ENCODE measurements at regions not wholly inside any gene's neighbourhood (a gene's known extent, or its start where the extent isn't known, plus 50 kb on each side); places are given as distances from the start of the nearest gene placed in this dataset.
"Not testable (repeated sequence)": the region's sequence is repeated elsewhere in the genome, so short reads cannot be mapped to it uniquely, and the experiment has no call there.

DNA sequence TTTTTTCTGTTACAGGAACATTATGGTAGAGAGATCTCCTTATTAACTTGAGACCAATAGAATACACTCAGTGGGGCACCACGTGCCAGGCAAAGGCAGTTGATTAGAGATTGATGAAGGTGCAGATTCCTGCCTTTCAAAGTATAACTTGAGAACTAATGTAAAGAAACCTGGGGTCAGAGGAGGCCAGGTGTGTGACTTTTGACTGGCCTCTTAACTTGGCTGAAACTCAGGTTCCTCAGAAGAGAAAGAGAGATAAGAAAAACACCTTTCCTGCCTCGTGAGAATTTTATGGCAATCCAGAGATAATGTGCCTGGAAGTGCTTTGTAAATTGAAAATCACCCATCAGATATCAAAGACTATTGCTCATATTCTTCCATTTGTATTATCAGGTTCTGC, 110.7 kb upstream of the GZMB start:
- no peak for DNase-seq

DNA sequence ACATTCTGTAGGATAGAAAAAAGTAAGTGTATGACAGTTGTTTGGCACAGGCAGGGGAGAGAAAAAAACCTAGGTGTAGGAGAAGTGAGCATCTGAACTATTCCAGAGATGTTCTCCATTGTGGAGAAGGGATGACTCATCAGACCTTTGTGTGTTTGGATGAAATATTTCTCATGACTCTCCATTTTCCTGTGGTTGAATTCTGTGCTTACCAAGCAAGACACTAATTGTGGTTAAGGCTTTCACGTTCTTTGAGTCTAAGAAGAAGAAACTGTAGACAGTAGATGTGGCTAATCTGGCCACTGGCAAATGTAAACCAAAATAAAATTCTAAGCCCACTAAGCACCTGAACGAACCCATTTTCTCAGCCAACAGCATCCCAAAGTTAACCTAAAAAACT, 107.9 kb upstream of the GZMB start:
- DNase-seq, result no peak

DNA sequence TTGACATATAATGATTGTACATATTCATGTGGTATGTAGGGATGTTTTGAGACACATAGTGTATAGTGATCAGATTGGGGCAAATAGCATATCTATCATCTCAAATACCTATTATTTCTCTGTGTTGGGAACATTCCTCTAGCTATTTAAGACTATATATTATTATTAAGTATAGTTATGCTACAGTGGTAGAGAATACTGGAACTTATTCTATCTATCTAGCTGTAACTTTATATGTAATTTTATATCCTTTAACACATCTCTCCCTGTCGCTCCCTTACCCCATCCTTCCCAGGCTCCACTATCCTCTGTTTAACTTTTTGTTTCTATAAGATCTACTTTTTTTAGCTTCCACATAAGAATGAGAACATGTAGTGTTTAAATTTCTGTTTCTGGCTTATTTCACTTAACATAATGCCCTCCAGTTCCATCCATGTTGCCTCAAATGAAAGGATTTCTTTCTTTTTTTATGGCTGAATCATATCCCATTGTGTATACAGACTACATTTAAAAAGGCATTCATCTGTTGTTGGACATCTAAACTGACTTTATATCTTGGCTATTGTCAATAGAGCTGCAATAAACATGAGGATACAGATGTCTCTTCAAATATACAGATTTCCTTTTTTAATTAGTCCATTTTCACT, 102.1 kb upstream of the GZMB start:
- DNase-seq, result no peak

DNA sequence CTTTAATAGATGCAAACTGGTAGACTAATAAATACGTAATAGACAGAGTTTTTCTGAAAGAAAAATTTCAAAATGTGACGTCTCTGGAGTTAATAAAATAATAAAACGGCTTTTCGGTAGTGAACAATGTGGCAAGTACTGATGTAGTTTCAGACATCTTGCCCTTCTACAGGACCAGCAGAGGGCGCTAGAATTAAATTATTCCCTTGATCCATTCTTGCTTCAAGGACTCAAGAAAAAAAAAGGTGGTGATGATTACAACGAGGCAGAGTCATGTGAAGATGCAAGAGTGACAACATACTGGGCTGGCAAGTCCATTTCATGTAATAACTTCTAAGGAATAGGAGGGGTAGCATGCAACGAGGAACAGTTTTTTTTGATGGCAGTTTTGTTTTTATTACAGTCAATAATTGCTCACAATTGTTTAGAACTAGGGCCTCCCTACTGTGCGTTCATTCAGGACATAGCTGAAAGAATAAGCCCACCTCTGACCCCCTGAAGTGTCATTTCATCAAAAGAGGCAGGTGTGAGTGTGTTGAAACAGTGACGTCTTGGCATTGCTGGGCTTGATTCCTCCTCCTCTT, 101.0 kb upstream of the GZMB start:
- DNase-seq, result peak; percentile 60

DNA sequence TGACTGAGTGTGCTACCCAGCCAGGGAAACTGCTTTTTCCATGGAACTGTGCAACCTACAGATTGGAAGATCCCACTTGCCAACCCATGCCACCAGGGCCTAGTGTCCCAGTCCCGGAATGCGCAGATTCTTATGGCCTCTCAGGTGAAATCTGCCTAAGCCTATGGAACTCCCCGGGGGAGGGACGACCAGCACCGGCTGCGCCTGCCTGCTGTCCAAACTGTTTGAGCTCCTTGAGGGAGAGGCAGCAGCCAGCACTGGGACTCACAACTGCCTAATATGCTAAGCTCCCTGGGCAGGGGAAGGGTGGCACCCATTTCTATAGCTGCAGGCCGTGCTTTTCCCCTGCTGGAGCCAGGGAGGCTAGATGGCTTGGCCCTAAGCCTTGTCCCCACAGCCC, 92.5 kb upstream of the GZMB start:
- no peak for DNase-seq

DNA sequence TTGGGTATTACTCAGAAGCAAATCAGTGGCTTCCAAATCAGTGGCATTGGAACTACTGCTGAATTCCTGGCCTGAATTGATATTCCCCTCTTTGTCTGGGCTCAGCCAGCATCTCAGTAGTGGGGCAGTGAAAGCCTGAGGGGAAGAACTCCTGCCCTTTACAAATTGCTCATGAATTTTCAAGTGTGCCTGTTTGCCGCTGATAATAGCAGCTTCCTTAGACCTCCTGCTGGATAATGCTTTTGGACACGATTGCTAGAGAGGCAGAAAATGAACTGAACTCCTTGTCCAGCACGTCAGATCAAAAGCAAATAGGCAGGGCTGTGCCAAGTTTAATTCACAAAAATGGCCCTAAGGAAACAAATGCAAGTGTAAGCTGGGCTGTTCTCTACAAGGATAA, 91.3 kb upstream of the GZMB start:
- no peak for DNase-seq

DNA sequence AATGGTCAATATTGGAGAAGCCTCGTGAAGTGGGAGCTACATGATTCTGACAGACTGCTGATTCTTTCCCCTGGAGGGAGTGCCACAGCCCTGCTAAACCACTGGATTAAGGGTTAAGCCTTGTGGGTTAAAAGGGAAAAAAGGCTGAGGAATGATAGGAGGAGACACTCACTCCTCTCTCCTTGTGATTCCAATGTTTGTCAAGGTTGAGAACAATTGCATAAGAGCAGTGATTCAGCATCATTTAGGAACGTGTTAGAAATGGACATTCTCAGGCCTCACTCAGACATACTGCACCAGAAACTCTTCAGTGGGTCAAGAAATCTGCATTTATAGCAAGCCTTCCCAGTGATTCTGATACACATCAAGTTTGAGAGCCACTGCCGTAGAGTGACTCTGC, 87.8 kb upstream of the GZMB start:
- no peak for DNase-seq

DNA sequence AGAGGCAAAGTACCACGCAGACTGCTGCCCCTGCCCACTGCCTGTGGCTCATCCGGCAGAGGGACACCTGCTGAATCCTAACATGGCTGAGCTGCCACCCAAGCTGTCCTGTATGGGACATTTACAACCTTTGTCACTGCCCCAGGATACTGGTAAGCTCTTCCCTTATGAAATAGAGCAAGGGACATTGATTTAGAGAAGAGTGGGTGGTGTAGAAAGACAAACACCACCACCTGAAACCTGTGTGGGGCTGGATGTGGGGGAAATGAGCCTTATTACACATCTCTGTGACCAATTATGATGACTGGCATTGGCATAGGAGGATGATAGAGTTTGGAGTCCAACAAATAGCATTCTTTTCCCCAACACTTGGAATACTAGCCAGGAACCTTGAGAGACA, 81.2 kb upstream of the GZMB start:
- no peak for DNase-seq

DNA sequence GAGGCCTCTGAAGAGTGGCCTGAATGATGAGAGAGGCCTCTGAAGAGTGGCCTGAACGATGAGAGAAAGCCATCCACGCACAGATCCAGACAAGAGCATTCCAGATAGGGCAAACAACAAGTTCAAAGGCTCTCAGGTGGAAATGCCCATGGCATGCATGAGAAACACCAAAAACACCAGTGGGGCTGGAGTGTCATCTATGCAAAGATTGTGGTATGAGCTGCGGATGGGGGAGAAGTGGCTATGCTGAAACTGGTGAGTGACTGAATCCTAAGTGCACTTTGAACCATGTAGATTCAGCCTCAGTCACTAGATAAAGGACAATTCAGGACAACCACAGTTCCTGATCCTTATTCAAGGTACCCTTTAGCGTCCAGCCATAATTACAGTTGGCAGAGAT, 79.4 kb upstream of the GZMB start:
- DNase-seq, result no peak

DNA sequence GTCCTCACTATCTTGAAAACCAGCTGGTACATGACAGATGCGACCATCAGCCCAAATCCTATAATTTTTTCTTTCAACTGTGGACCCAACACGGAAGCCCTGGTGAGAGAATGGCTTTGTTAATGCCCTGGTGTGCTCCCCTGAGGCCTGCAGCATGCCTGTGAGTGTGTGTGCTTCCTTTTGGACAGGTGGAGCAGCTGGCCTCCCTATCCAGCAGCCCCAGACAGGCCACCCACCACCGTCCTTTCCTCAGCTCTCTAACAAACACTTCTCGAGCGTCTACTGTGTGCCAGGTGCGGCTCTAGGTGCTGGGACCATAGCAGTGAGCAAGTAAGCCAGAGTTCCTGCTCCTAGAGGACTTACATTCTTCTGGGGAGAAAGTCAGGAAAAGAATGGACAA, 78.9 kb upstream of the GZMB start:
- DNase-seq, result peak; percentile 85

DNA sequence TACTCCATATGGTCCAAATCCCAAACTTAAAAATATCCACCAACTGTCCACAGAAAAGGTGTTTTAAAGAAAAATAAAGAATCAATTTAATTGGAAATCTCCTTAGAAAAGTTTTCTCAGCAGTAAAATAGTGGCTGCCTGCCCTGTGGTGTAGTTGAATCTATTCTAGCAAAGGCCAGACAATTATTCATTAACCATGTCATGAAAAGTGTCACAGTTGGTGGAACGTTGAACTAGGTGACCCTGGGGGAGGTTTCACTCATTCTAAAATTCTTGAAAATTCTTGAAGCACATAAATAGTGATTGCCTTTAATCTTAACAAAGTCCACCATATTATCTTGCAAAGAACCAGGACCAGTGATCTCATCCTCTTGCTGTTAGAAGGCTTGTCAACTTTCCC, 78.4 kb upstream of the GZMB start:
- DNase-seq, result no peak

DNA sequence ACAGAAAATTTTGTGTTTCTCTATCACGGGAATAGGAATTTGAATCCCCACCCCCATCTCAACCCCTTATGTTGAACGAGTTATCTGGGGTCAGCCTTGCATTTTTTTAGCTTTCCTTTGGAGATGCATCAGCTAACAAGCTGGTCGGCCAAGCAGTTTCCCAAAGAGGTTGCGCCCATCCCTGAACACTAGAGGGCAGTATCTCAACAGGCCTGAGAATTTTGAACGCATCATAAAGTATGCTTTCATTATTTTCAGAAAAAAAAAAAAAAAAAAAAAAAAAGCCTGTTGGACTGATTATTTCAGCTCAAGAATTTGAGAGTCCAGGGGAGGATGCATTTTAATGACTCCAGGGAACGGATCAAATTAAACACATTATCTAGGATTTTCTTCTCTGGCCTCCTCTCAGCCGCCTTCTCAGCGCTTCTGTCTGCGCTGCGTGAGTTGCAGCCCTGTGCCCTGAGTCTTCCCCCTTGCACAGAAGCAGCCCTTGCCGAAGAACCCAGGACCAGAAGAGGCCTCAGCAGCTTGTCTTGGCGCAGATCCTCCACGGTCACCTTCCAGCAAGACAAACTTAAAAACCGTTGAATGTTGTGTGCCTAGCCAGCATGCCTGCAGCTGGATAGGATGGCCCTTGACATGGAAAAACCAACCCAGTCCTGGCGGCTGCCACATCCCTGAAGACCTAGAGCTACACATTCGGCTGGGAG, 76.6 kb upstream of the GZMB start:
- peak; percentile 38 for DNase-seq

DNA sequence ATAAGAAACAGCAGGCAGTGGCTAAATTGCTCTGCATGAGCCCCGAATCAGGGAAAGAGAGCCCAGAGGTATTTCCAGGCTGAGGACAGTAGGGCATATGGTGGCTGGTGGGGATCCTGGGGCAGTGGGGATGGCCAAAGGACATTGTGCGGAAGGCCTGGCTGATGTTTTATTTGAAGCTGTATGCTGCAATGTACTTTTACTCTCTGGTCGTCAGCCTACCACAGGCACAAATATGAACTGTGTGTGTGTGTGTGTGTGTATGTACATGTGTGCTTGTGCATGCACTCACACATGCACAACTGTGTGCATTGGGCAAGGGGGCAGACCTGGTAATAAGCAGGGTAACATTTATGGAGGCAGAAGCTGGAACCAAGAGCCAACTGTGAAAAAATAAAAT, 74.7 kb upstream of the GZMB start:
- no peak for DNase-seq

DNA sequence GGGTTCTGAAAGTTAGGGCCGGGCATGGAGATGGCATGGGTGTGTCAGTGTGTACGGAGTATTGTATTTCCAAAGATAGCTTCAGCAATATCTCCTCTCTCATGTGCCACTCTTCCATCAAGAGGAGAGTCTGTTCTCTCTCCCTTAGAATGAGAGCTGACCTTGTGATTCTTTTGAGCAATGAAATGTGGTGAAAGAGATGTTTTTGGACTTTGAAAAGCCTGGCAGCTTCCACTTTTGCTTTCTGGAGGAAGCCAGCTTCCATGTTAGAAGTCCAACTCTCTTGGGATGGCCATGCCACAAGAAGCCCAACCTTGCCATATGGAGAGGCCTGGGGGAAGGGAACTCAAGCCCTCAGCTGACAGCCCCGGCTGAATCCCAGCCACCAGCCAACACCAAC, 72.4 kb upstream of the GZMB start:
- no peak for DNase-seq

DNA sequence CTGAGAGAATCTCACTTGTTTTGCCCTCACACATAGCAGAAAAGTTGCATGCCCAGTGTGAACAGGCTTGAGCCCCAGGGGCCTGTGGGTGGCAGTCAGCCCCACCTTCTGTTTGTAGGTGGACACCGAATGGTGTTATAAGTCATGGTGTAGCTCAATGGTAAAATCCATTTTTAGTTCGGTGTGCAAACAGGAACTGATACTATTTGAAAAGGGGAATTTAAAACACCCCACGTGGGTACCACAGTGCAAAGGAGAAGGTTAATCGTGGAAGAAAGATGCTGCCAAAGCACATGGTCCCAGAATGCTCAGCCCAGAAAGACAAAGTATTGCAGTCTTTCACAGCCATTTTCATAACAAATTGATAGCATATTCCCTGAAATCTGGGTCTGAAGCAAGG, 71.8 kb upstream of the GZMB start:
- no peak for DNase-seq

DNA sequence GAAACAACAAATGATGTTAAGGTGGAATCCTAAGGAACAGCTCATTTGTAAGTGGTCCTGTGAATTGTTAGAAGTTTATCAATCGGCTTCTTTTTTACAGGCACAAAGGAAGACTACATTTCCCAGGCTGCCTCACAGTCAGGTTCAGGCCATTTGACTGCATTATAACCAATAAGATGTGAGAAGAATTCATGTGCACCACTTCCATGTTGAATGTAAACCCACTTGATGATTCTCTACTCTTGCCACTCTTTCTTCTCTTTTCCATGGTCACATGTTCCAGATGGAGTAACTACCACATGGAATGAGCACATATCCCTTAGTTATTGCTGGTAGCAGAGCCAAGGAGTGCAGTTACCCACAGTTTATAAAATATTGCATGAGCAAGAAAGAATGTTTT, 67.1 kb upstream of the GZMB start:
- DNase-seq, result no peak

DNA sequence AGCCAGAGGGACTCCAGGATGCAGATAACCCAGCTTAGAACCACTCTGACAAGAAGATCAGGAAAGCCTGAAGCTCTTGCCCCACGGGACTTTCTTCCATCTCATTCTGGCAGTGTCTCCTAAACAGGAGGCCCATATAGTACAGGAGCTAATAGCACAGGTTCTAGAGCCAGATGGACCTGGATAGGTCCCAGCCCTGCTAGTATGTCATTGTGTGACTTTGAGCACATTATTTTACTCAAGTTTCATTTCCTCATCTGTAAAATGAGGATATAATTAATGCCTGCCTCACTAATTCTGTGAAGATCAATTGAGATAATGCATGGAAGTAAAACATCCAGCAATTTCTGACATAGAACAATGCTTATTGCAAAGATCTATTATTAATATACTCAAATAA, 66.5 kb upstream of the GZMB start:
- peak; percentile 12 for DNase-seq

DNA sequence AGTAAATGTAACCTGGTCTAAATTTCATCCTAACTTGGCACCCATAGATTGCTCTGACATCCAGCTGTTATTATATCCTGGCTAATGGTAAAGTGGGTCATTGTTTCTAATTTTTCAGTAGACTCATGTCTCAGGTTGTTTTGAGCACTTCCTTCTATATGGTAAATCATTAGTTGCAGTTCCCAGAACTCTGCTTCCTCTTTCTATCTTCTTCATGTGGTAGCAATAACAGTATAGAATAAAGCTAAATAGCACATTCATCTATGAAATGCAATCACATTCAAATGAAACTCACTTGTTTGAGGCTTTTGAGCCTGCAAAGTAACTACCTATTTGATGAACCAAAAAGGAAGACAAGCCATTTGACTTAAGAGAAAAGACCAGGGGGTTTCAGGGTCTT, 65.1 kb upstream of the GZMB start:
- DNase-seq, result no peak

DNA sequence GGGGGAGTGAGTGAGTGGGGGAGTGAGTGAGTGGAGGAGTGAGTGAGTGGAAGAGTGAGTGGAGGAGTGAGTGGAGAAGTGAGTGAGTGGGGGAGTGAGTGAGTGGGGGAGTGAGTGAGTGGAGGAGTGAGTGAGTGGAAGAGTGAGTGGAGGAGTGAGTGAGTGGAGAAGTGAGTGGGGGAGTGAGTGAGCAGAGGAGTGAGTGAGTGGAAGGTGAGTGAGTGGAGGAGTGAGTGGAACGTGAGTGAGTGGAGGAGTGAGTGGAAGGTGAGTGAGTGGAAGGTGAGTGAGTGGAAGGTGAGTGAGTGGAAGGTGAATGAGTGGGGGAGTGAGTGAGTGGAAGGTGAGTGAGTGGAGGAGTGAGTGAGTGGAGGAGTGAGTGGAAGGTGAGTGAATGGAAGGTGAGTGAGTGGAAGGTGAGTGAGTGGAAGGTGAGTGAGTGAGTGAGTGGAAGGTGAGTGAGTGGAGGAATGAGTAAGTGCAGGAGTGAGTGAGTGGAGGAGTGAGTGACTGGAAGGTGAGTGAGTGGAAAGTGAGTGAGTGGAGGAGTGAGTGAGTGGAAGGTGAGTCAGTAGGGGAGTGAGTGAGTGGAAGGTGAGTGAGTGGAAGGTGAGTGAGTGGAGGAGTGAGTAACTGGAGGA, 62.4 kb upstream of the GZMB start:
- not testable (repeated sequence) for DNase-seq

DNA sequence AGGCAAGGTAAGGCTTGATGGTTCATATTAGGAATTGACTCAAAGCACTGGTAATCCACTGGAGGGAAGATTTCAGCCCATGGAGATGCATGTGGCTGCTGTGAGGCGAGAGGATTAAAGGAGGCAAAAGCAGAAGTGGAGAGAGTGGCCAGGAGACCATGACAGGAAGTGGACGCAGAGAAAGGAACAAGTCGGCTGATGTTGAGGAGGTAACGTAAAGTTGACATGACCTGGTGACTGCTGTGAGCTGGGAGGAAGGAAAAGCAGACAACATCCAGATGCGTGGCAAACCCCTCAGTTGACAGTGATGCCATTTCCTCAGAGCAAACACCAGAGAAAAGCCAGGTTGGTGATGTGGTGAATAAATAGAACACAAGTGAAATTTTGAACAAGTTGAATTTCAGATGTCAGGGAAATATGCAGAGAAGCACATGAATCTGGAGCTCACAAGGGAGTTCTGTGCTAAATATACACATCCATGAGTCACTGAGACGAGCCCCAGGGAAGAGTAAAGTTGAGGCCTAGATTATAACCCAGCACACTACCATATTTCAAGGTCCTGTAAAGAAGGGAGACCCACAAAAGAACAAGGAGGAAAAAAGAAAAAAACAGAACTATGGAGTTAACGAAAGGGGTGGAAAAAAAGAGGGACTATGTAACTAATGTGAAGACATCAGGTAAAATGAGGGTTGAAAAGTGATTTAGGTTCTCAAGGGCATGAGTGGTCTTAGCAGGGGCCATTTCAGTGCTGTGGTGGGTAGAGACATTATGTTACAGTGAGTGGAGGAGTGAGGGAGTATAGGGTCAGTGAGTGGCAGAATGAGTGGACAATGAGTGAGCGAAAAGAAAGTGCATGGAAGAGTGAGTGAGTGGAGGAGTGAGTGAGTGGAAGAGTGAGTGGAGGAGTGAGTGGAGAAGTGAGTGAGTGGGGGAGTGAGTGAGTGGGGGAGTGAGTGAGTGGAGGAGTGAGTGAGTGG, 61.6 kb upstream of the GZMB start:
- no peak for DNase-seq

DNA sequence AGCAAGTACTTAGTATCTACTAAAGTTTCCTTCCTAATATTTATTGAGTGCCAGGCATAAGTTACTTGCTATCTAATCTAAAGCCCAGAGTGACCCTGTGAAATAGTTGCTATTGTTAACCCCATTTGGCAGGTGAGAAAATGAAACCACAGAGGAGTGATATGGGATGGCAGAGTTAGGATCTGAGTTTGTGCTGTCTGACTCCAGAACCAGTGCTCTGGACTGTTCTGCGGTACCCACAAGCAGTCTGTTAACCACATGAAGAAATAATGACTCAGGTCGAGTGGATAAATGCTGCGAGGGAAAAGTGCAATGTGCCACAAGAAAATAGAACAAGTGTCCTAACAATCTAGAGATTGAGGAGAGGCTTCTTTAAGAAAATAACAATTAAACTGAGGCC, 60.7 kb upstream of the GZMB start:
- DNase-seq, result no peak

DNA sequence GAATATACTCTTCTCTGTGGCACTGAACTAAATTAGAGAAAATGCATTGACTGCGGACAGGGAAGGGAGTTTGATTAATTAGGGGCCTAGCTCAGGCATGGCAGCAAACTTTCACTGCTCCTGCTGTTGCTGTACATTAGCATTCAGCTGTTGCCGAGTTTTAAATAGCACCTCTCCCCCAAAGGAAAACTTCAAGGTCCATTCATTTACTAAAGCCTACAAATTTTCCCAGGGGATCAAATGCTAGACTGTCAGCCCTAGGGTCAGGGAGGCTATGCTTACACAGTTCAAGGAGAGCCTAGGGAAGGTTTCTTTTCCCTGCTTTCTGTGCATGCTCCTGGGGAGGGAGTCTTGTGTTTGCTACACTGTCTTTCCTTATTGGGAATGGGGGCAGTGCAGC, 60.0 kb upstream of the GZMB start:
- DNase-seq, result no peak

DNA sequence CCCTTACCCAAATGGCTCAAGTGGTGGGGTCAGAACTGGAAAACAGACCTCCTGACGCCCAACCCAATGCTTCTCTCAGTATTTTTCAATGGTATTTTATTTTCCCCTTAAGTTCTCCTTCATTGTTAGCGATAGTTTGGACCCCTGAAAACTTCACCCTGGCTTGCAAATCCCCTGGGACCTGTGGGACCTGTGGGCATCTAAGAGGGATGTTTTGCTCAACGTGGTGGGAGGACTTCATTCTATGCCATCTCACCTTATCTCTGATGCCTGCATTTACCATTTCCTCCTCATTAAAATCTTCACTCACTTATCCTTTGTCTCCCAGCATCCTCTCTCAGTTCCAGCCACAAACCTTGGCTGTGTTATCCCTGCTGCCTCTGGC, 59.4 kb upstream of the GZMB start:
- no peak for DNase-seq

All from NCI-H524 treated with DMSO at 0.1 percent for 48 hours (cell line).